ENCODE measurements at regions not wholly inside any gene's neighbourhood (a gene's known extent, or its start where the extent isn't known, plus 50 kb on each side); places are given as distances from the start of the nearest gene placed in this dataset.
A peak's percentile ranks its signal among the peaks of the same experiment; 100 is the strongest.

- no peak for DNase-seq (ENCODE audit: low read depth in 2 of 2)
These were observed 97.5 kb upstream of the STX18 start for GRCh38 chr4:4639370-4639769.

- no peak for DNase-seq (ENCODE audit: low read depth in 2 of 2)
These were observed 95.9 kb upstream of the STX18 start for GRCh38 chr4:4637710-4638109.

GRCh38 chr4:4633431-4633830 lies 91.6 kb upstream of the STX18 start:
- DNase-seq (ENCODE audit: low read depth in 2 of 2): no peak

- DNase-seq (ENCODE audit: low read depth in 2 of 2): no peak
These were observed 89.3 kb upstream of the STX18 start for GRCh38 chr4:4631150-4631549.

- no peak for DNase-seq (ENCODE audit: low read depth in 2 of 2)
These were observed 86.1 kb upstream of the STX18 start for GRCh38 chr4:4627906-4628305.

- DNase-seq (ENCODE audit: low read depth in 2 of 2): no peak
These were observed 85.3 kb upstream of the STX18 start for GRCh38 chr4:4627111-4627510.

- DNase-seq (ENCODE audit: low read depth in 2 of 2): no peak
These were observed 83.6 kb upstream of the STX18 start for GRCh38 chr4:4625488-4625887.

GRCh38 chr4:4624276-4624897 lies 82.5 kb upstream of the STX18 start:
- DNase-seq (ENCODE audit: low read depth in 2 of 2): no peak

- no peak for DNase-seq (ENCODE audit: low read depth in 2 of 2)
These were observed 78.0 kb upstream of the STX18 start for GRCh38 chr4:4619821-4620220.

- DNase-seq (ENCODE audit: low read depth in 2 of 2): peak in 1 of 2 donors; percentile 26
These were observed 77.0 kb upstream of the STX18 start for GRCh38 chr4:4618847-4619246.

GRCh38 chr4:4614925-4615678 lies 73.3 kb upstream of the STX18 start:
- no peak for DNase-seq (ENCODE audit: low read depth in 2 of 2)

GRCh38 chr4:4613641-4614286 lies 71.9 kb upstream of the STX18 start:
- DNase-seq (ENCODE audit: low read depth in 2 of 2): no peak

GRCh38 chr4:4613126-4613465 lies 71.2 kb upstream of the STX18 start:
- no peak for DNase-seq (ENCODE audit: low read depth in 2 of 2)

- no peak for DNase-seq (ENCODE audit: low read depth in 2 of 2)
These were observed 68.8 kb upstream of the STX18 start for GRCh38 chr4:4610672-4611071.

- no peak for DNase-seq (ENCODE audit: low read depth in 2 of 2)
These were observed 67.9 kb upstream of the STX18 start for GRCh38 chr4:4609622-4610334.

- DNase-seq (ENCODE audit: low read depth in 2 of 2): no peak
These were observed 66.3 kb upstream of the STX18 start for GRCh38 chr4:4608214-4608537.

- DNase-seq (ENCODE audit: low read depth in 2 of 2): no peak
These were observed 65.7 kb upstream of the STX18 start for GRCh38 chr4:4607336-4608213.

GRCh38 chr4:4606321-4606720 lies 64.5 kb upstream of the STX18 start:
- peak; percentile 23 to 33 for DNase-seq (ENCODE audit: low read depth in 2 of 2)

- peak; percentile 16 to 17 for DNase-seq (ENCODE audit: low read depth in 2 of 2)
These were observed 64.0 kb upstream of the STX18 start for GRCh38 chr4:4605849-4606248.

- DNase-seq (ENCODE audit: low read depth in 2 of 2): no peak
These were observed 61.7 kb upstream of the STX18 start for GRCh38 chr4:4603592-4603991.

GRCh38 chr4:4603067-4603466 lies 61.2 kb upstream of the STX18 start:
- no peak for DNase-seq (ENCODE audit: low read depth in 2 of 2)

- DNase-seq (ENCODE audit: low read depth in 2 of 2): no peak
These were observed 60.6 kb upstream of the STX18 start for GRCh38 chr4:4602468-4602867.

All from lung microvascular endothelial cell (primary cell).